OCI-LY7 (cell line): ENCODE measurements at regions not wholly inside any gene's neighbourhood (a gene's known extent, or its start where the extent isn't known, plus 50 kb on each side); places are given as distances from the start of the nearest gene placed in this dataset.

Source experiments
- EZH2phosphoT487 ChIP-seq: fragments of 200-600 bp; sonication (generic); IDR thresholded peaks from 2 replicates; pipeline ENCODE4 v1.6.1; 2018; ENCODE audit warnings: low read depth, borderline replicate concordance, mild to moderate bottlenecking, mixed run types, antibody characterized with exemption, low read length, moderate library complexity, mixed read lengths
- TF ChIP-seq, protein P1 (sequence below): fragments of 200-600 bp; sonication (generic); conservative IDR thresholded peaks from 2 replicates; pipeline ENCODE4 v1.5.1; 2014; ENCODE audit warnings: mild to moderate bottlenecking, antibody characterized with exemption, low read length, moderate library complexity, mixed read lengths

DNA sequence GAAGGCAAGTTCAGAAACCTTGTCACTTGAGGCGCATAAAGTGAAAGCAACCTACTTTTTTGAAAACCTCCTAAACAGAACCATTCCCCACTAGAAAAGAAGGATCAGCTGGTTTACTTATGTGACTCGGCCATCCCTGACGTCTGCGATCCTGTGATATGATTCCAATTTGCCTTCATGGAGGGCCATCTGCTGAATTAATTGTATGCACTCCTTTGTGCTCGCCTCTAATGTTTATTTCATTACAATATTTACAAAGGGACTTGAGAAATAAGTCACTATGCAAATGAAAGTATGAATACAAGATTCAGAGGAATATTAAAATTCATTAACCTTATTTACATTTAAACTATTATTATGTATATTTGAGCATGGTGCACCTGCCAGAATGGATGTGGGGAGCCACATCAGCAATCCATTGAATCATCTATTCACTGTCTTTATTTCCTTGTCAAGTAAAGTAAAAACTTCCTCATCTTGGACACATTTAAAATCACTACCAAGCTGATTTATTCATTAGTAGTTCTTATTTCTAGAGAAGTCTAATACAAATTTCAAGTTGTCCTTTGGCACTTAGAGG is 96.5 kb downstream of the RBM43 start:
- TF ChIP-seq, protein P1, sequence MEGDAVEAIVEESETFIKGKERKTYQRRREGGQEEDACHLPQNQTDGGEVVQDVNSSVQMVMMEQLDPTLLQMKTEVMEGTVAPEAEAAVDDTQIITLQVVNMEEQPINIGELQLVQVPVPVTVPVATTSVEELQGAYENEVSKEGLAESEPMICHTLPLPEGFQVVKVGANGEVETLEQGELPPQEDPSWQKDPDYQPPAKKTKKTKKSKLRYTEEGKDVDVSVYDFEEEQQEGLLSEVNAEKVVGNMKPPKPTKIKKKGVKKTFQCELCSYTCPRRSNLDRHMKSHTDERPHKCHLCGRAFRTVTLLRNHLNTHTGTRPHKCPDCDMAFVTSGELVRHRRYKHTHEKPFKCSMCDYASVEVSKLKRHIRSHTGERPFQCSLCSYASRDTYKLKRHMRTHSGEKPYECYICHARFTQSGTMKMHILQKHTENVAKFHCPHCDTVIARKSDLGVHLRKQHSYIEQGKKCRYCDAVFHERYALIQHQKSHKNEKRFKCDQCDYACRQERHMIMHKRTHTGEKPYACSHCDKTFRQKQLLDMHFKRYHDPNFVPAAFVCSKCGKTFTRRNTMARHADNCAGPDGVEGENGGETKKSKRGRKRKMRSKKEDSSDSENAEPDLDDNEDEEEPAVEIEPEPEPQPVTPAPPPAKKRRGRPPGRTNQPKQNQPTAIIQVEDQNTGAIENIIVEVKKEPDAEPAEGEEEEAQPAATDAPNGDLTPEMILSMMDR = no peak
- TF ChIP-seq EZH2phosphoT487 = no peak
